K562 (cell line): ENCODE measurements at regions not wholly inside any gene's neighbourhood (a gene's known extent, or its start where the extent isn't known, plus 50 kb on each side); places are given as distances from the start of the nearest gene placed in this dataset.

Experiments
- E2F4 ChIP-seq: sonication (generic); formaldehyde crosslinking; IDR thresholded peaks from 2 replicates; pipeline ENCODE4 v1.8.0; 2022; ENCODE audit warnings: mild to moderate bottlenecking, low read depth, missing genetic modification reagents
- KLF1 ChIP-seq: fragments of 450-650 bp; IDR thresholded peaks from 2 replicates; pipeline ENCODE4 v1.6.1; 2016; ENCODE audit warnings: missing genetic modification characterization, missing compliant biosample characterization
- RBFOX2 ChIP-seq: fragments of 200-400 bp; formaldehyde crosslinking; IDR thresholded peaks from 2 replicates; pipeline ENCODE4 v1.6.1; 2017; ENCODE audit warnings: low read depth, mild to moderate bottlenecking, low read length, moderate library complexity
- SIX5 ChIP-seq, 2 experiments: IDR thresholded peaks; 2 replicates each; pipeline ENCODE4 v1.6.1; 2011; ENCODE audit warnings: low read length in 2 of 2, borderline replicate concordance in 1 of 2, low read depth in 1 of 2, mild to moderate bottlenecking in 1 of 2, moderate library complexity in 1 of 2; ENCODE audit not compliant: insufficient read depth in 1 of 2
- SRF ChIP-seq, 2 experiments: fragments of 250-450, 450-650 bp in 1 of 2; sonication (Bioruptor Pico) in 1 of 2; sonication (generic) in 1 of 2; formaldehyde crosslinking; IDR thresholded peaks; 2 replicates each; pipeline versions ENCODE4 v1.5.0 to v1.5.1; 2020 to 2022; ENCODE audit warnings: mild to moderate bottlenecking in 1 of 2, missing genetic modification reagents in 1 of 2
- THRA ChIP-seq: fragments of 450-650 bp; IDR thresholded peaks from 2 replicates; pipeline ENCODE4 v1.6.1; 2017; ENCODE audit warnings: mild to moderate bottlenecking, moderate library complexity
- ZBTB17 ChIP-seq: fragments of 450-650 bp; formaldehyde crosslinking; IDR thresholded peaks from 2 replicates; pipeline ENCODE4 v1.4.0; 2020; ENCODE audit warnings: mild to moderate bottlenecking
- ZBTB40 ChIP-seq, 2 experiments: fragments of 450-650 bp in 1 of 2; sonication (generic) in 1 of 2; formaldehyde crosslinking in 1 of 2; IDR thresholded peaks; 2 replicates each; pipeline versions ENCODE4 v1.7.1 to v1.9.0; 2016 to 2022; ENCODE audit warnings: inconsistent platforms in 1 of 2, mild to moderate bottlenecking in 1 of 2, missing genetic modification reagents in 1 of 2
- ZBTB49 ChIP-seq: sonication (generic); formaldehyde crosslinking; IDR thresholded peaks from 2 replicates; pipeline ENCODE4 v1.8.0; 2022; ENCODE audit warnings: missing genetic modification reagents, mild to moderate bottlenecking, borderline replicate concordance
- ZNF695 ChIP-seq: fragments of 450-650 bp; formaldehyde crosslinking; IDR thresholded peaks from 2 replicates; pipeline ENCODE4 v1.4.0; 2020; ENCODE audit warnings: mild to moderate bottlenecking, moderate library complexity

- TF ChIP-seq ZBTB49 (CRISPR knock-in tag) (no peak), E2F4 (CRISPR knock-in tag) (no peak), KLF1 (tag) (no peak), RBFOX2 (no peak), THRA (no peak), ZBTB40 (IDR thresholded peaks at IDR 0.05) (no peak), ZBTB40 (CRISPR knock-in tag; IDR thresholded peaks at IDR 0.05) (no peak), ZBTB17 (no peak), ZNF695 (CRISPR knock-in tag) (no peak), SIX5 (IDR thresholded peaks at IDR 0.05; ENCODE audit: borderline replicate concordance in 1 of 2, insufficient read depth in 1 of 2, low read depth in 1 of 2, low read length in 2 of 2) (no peak), SRF (CRISPR knock-in tag; IDR thresholded peaks at IDR 0.05) (no peak)
These were observed 274.7 kb downstream of the RPLP1 start (continued) for GRCh38 chr15:69727121-69727924.
